ENCODE measurements at regions not wholly inside any gene's neighbourhood (a gene's known extent, or its start where the extent isn't known, plus 50 kb on each side); places are given as distances from the start of the nearest gene placed in this dataset.
A peak's percentile ranks its signal among the peaks of the same experiment; 100 is the strongest.

DNA sequence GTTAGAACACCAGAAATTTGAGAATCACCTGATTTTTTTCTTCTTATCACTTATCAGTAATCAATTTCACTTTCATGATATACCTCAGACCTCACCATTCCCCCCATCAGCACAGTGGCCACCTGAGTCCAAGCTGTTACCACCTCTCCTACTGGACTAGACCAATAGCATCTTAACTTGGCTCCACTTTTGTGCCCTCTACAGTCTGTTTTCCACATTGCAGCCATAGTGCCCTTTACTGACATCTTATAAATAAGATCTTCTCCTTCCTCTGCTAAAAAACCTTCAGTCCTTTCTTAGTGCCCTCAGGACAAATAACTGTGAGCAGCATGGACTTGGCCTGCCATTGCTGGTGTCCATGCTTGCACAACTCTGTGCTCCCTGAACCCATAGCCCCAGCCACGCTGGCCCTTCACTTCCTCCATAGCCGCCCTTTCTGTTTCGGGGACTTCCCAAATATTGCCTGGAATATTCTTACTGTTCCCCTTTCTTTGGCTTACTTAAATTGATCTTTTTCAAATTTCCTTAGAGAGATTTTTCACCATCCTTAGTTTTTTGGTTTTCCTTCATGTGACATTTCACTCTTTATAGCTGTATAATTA, 380.8 kb downstream of the LMO7 start:
- TF ChIP-seq EZH2 (IDR thresholded peaks at IDR 0.05; ENCODE audit: low read depth), result no peak
- peak; percentile 59 for TF ChIP-seq CTCF (conservative IDR thresholded peaks at IDR 0.05)
- Histone ChIP-seq H2AFZ (no peak overlapping the region), H3K27me3 (ENCODE audit: insufficient read depth, low read depth) (no peaks in the 10 kb centered on the region), H3K4me2 (no peak overlapping the region), H4K20me1 (ENCODE audit: insufficient read depth) (no peaks in the 10 kb centered on the region), H3K9me3 (ENCODE audit: insufficient read depth, low read depth) (no peaks in the 10 kb centered on the region), H3K79me2 (ENCODE audit: low read depth) (no peaks in the 10 kb centered on the region), H3K36me3 (ENCODE audit: low read depth) (no peaks in the 10 kb centered on the region), H3K9me2 (ENCODE audit: insufficient read depth) (no peaks in the 10 kb centered on the region), H3K4me3 (no peak overlapping the region), H3K4me1 (replicated peaks; ENCODE audit: insufficient read depth) (no peaks in the 10 kb centered on the region; the same call in none of the 2 replicates), H3K27ac (no peak overlapping the region), H3F3A (ENCODE audit: insufficient read depth, low read depth) (0 out of 2 replicates have a peak, but pooled peaks cover 3% of the 10 kb centered on the region)
- peak in 1 of 2 experiments; percentile 8 for DNase-seq
- intact Hi-C loops (cut with micrococcal nuclease; ENCODE audit: unreplicated experiment), result loop anchor here (2.0 to 5.0 kb wide), 2 partner anchors 140 to 330 kb away; no protein-coding TSS in a partner anchor
- ChIA-PET CTCF (interaction anchor here (0.6 kb wide), 1 partner anchor 425 kb away, joined by 3 read pairs; no protein-coding TSS in a partner anchor), POLR2A (ENCODE audit: unreplicated experiment) (no interaction called here)
- no TSS peak for BruUV-seq (replicated peaks)

GRCh38 chr13:76014406-76015318, 378.5 kb downstream of the LMO7 start:
- H3K9me2 ChIP-seq (ENCODE audit: insufficient read depth), result no peaks in the 10 kb centered on the region
- CTCF ChIA-PET, result no interaction called here
- no TSS peak for BruUV-seq (replicated peaks)
- H3K4me3 ChIP-seq, result no peak overlapping the region
- no peaks in the 10 kb centered on the region for H3K27me3 ChIP-seq (ENCODE audit: insufficient read depth, low read depth)
- TF ChIP-seq CTCF (conservative IDR thresholded peaks at IDR 0.05), result no peak
- TF ChIP-seq EZH2 (IDR thresholded peaks at IDR 0.05; ENCODE audit: low read depth), result no peak
- no peaks in the 10 kb centered on the region for H3K36me3 ChIP-seq (ENCODE audit: low read depth)
- 0 out of 2 replicates have a peak overlapping the region, but pooled peaks have one; percentile 39 for H2AFZ ChIP-seq
- no peaks in the 10 kb centered on the region for H3K9me3 ChIP-seq (ENCODE audit: insufficient read depth, low read depth)
- no peak overlapping the region for H3K27ac ChIP-seq
- no peak overlapping the region for H3K4me2 ChIP-seq
- H3K4me1 ChIP-seq (replicated peaks; ENCODE audit: insufficient read depth), result peaks cover 5% of the 10 kb centered on the region
- H3F3A ChIP-seq (ENCODE audit: insufficient read depth, low read depth), result 0 out of 2 replicates have a peak, but pooled peaks cover 3% of the 10 kb centered on the region
- H4K20me1 ChIP-seq (ENCODE audit: insufficient read depth), result no peaks in the 10 kb centered on the region
- no peak for DNase-seq
- intact Hi-C loops (cut with micrococcal nuclease; ENCODE audit: unreplicated experiment), result loop anchor here (5.0 kb wide), 1 partner anchor 327 kb away; no protein-coding TSS in a partner anchor
- POLR2A ChIA-PET (ENCODE audit: unreplicated experiment), result no interaction called here
- no peaks in the 10 kb centered on the region for H3K79me2 ChIP-seq (ENCODE audit: low read depth)

GRCh38 chr13:76012091-76012721, 376.1 kb downstream of the LMO7 start:
- Histone ChIP-seq H3K27me3 (ENCODE audit: insufficient read depth, low read depth) (no peaks in the 10 kb centered on the region), H3K27ac (peak overlapping the region; percentile 45), H3K4me1 (replicated peaks; ENCODE audit: insufficient read depth) (peaks cover 5% of the 10 kb centered on the region; the same call in 1 of the 2 replicates), H2AFZ (0 out of 2 replicates have a peak overlapping the region, but pooled peaks have one; percentile 18), H3F3A (ENCODE audit: insufficient read depth, low read depth) (0 out of 2 replicates have a peak, but pooled peaks cover 3% of the 10 kb centered on the region), H3K4me2 (no peak overlapping the region), H3K9me3 (ENCODE audit: insufficient read depth, low read depth) (no peaks in the 10 kb centered on the region), H3K79me2 (ENCODE audit: low read depth) (no peaks in the 10 kb centered on the region), H3K36me3 (ENCODE audit: low read depth) (no peaks in the 10 kb centered on the region), H3K4me3 (no peak overlapping the region), H4K20me1 (ENCODE audit: insufficient read depth) (no peaks in the 10 kb centered on the region), H3K9me2 (ENCODE audit: insufficient read depth) (no peaks in the 10 kb centered on the region)
- ChIA-PET CTCF (no interaction called here), POLR2A (ENCODE audit: unreplicated experiment) (no interaction called here)
- TF ChIP-seq CTCF (conservative IDR thresholded peaks at IDR 0.05) (no peak), EZH2 (IDR thresholded peaks at IDR 0.05; ENCODE audit: low read depth) (no peak)
- peak in 1 of 2 experiments; percentile 67 for DNase-seq
- no TSS peak for BruUV-seq (replicated peaks)
- intact Hi-C loops (cut with micrococcal nuclease; ENCODE audit: unreplicated experiment), result no loop called here
